RCC 7860 (cell line): ENCODE measurements at regions not wholly inside any gene's neighbourhood (a gene's known extent, or its start where the extent isn't known, plus 50 kb on each side); places are given as distances from the start of the nearest gene placed in this dataset.
"Not testable (repeated sequence)": the region's sequence is repeated elsewhere in the genome, so short reads cannot be mapped to it uniquely, and the experiment has no call there.

Experiments used
- DNase-seq: peaks from one replicate; pipeline ENCODE4 v3.0.0-alpha.2; 2015; ENCODE audit warnings: low spot score
- FAIRE-seq: peaks from 2 replicates; lab custom pipeline; 2012; peaks lifted over from hg19 to GRCh38; lab: Jason Lieb, UNC

DNA sequence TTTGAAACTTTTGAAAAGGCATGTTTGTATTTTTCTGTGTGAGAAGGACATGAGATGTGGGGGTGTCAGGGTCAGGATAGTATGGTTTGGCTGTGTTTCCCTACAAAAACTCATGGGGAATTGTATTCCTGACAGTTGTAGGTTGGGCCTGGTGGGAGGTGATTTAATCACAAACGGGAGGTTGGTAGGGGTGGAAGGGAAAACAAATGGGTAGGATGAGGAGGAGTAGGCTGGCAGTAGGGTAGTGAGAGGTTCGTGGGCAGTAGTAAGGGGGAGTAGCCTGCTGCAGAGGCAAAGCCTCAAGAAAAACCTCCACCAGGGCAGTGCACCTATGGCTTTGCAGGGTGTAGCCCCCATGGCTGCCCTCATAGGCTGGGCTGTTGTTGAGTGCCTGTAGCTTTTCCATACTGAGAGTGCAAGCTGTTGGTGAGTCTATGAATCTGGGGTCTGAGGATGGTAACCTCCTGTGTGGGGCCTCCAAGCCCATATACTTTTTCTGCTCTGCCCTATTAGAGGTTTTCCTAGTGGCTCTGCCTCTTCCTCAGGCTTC, 587.7 kb downstream of the CWH43 start:
- not testable (repeated sequence) for DNase-seq, FAIRE-seq

DNA sequence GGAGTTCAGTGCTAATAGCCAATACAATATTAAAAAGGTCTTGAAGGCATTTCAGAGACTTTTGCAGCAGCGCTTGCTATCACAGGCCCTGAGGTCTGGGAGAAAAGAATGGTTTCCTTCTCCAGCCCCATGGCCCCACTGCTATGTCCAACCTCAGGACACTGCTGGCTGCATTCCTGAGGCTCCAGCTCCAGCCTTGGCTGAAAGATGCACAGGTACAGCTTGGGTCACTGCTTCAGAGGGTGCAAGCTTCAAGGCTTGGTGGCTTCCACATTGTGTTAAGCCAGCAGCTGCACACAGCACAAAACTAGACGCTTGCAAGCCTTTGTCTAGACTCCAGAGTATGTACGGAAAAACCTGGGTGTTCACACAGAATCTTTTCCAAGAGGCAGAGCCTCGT, 589.2 kb downstream of the CWH43 start:
- not testable (repeated sequence) for DNase-seq, FAIRE-seq

DNA sequence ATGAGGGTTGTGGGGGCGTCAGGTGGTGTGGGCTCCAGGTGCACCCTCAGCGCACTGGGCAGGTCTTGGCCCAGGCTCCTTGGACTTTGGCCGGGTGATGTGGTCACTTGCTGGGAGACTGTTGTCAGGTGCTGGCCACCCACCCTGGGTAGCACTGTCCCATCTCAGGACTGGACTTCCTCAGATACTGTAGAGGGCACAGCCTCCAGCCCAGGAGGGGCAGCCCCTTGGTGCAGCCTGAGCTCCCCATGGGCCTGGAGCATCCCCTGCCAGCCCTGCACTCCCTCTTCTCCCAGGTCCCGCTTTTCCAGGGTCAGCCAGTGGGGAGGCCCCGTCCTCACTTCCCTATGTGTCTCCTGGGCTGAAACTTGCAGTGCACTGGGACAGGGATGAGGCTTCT, 592.3 kb downstream of the CWH43 start:
- not testable (repeated sequence) for DNase-seq, FAIRE-seq

DNA sequence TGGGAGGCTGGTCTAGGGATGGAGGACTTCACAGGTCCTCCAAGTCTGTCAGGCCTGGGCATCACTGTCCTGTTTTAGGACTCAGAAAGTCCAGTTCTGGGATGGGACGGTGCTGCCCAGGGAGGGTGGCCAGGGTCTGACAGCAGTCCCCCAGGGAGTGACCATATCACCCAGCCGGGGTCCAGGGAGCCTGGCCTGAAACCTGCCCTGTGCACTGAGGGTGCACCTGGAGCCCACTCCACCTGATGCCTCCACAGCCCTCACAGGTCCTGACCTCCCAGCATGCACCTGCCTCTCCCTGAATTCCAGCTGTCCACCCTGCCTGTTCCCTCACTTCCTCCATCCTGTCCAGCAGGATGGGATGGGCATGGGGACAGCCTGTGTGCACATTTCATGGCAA, 592.8 kb downstream of the CWH43 start:
- FAIRE-seq, DNase-seq: not testable (repeated sequence)

DNA sequence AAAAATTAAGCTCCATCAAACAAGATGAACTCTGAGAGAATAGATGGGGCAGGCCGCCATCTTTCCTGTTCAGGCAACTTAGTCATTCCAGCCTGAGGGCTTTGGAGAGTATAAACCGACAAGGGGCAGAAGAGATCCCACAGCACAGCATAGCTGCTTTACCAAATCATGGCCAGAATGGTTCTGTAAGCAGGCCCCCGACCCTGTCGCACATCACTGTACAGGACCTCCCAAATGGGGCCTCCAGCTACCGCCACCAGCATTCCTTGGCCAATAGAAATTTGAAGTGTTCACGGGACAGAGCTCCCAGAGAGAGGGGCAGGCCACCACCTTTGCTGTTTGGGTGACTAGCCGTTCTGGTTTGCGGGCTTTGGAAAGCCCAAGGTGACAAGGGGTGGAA, 594.1 kb downstream of the CWH43 start:
- FAIRE-seq, DNase-seq: not testable (repeated sequence)

DNA sequence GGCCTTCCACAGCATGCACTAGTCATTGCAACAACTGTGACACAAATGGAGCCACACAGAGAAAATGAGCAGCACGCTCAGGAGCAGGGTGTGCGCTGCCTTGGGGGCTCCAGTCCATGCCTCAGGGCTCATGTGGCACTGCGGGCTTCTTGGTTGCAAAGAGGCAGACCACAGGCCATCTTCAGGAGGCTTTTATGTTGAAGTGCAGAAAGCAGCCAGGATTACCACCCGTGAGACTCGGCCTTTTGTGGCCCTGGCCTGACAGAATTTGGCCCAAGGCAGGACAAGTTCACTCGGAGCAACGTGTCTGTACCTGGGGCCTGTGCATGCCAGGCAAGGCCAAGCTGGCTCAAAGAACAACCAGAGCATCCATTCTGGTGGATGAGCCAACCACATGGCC, 602.3 kb downstream of the CWH43 start:
- not testable (repeated sequence) for FAIRE-seq, DNase-seq

DNA sequence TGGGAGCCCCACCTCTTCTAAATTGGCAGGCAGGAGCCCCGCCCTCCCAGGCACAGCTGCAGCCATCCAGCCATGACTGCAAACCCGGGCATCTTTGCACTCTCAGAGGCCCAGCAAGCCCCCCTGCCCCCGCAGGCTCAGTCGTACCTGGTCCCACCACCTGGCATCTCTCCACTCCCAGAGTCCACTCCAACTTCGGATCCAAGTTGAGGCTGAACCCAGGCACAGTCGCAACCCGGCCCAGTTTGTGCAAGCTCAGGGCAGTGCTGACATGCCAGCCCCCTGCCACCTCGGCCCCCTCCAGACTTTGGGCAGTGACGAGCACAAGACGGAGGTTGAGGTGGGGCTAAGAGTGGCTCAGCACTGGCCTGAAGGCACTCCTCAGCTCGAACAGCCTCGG, 632.4 kb downstream of the CWH43 start:
- DNase-seq: not testable (repeated sequence)

DNA sequence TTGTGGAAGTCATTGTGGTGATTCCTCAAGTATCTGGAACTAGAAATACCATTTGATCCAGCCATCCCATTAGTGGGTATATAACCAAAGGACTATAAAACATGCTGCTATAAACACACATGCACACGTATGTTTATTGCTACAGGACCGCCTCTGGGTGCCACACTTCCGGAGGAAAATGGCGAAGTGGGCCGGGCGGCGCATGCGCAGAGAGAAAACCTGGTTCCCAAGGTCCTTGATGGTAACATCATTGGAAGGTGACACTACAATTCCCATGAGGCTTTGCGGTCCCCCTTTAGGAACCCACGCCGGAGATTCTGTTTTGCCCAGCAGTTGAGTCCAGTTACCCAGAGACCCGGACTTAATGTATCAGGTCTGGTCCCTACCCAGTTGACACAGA, 640.4 kb downstream of the CWH43 start:
- not testable (repeated sequence) for FAIRE-seq

More for the DNA sequence above, 632.4 kb downstream of the CWH43 start:
- FAIRE-seq: not testable (repeated sequence)

More for the DNA sequence above, 640.4 kb downstream of the CWH43 start:
- not testable (repeated sequence) for DNase-seq
